Kidney tubule cell (primary cell): ENCODE measurements at regions not wholly inside any gene's neighbourhood (a gene's known extent, or its start where the extent isn't known, plus 50 kb on each side); places are given as distances from the start of the nearest gene placed in this dataset.
"Not testable (repeated sequence)": the region's sequence is repeated elsewhere in the genome, so short reads cannot be mapped to it uniquely, and the experiment has no call there.

Experiments used
- DNase-seq: peaks from one replicate; pipeline ENCODE4 v3.0.0-alpha.2; 2018; ENCODE audit warnings: low spot score

- DNase-seq: no peak
Observed at GRCh38 chr2:2466534-2466933, 135.5 kb upstream of the MYT1L start.

- DNase-seq: no peak
Observed at GRCh38 chr2:2464643-2465042, 133.6 kb upstream of the MYT1L start.

- DNase-seq: no peak
Observed at GRCh38 chr2:2464094-2464493, 133.0 kb upstream of the MYT1L start.

GRCh38 chr2:2456721-2457120 lies 125.6 kb upstream of the MYT1L start:
- no peak for DNase-seq

- no peak for DNase-seq
Observed at GRCh38 chr2:2455151-2455550, 124.1 kb upstream of the MYT1L start.

- DNase-seq: no peak
Observed at GRCh38 chr2:2452961-2453360, 121.9 kb upstream of the MYT1L start.

GRCh38 chr2:2451275-2451674 lies 120.2 kb upstream of the MYT1L start:
- not testable (repeated sequence) for DNase-seq

GRCh38 chr2:2448178-2448577 lies 117.1 kb upstream of the MYT1L start:
- no peak for DNase-seq

GRCh38 chr2:2422621-2423020 lies 91.5 kb upstream of the MYT1L start:
- no peak for DNase-seq

- no peak for DNase-seq
Observed at GRCh38 chr2:2413525-2413924, 82.5 kb upstream of the MYT1L start.

- no peak for DNase-seq
Observed at GRCh38 chr2:2410987-2411386, 79.9 kb upstream of the MYT1L start.

- no peak for DNase-seq
Observed at GRCh38 chr2:2409481-2409880, 78.4 kb upstream of the MYT1L start.

GRCh38 chr2:2405780-2406179 lies 74.7 kb upstream of the MYT1L start:
- DNase-seq: no peak

GRCh38 chr2:2400286-2401038 lies 69.4 kb upstream of the MYT1L start:
- DNase-seq: no peak

- no peak for DNase-seq
Observed at GRCh38 chr2:2399396-2399795, 68.3 kb upstream of the MYT1L start.

- no peak for DNase-seq
Observed at GRCh38 chr2:2392332-2392731, 61.3 kb upstream of the MYT1L start.

- no peak for DNase-seq
Observed at GRCh38 chr2:2389215-2389614, 58.1 kb upstream of the MYT1L start.
